Body of pancreas (tissue), 4 donors: ENCODE measurements at regions not wholly inside any gene's neighbourhood (a gene's known extent, or its start where the extent isn't known, plus 50 kb on each side); places are given as distances from the start of the nearest gene placed in this dataset.

ENCODE experiments used
- CTCF ChIP-seq, 7 experiments: fragments of 450-650 bp in 4 of 7; fragments of 200-600 bp in 3 of 7; sonication (generic) in 3 of 7; IDR thresholded peaks; one replicate each; pipeline ENCODE4 v1.5.1; 2016 to 2019; ENCODE audit warnings: antibody characterized with exemption in 7 of 7
- POLR2A ChIP-seq, 3 donors: fragments of 450-650 bp; IDR thresholded peaks; one replicate each; pipeline ENCODE4 v1.6.1; 2016; ENCODE audit warnings: antibody characterized with exemption in 3 of 3, mild to moderate bottlenecking in 2 of 3

GRCh38 chr14:54048311-54048710 lies 91.7 kb upstream of the BMP4 start:
- TF ChIP-seq CTCF (IDR thresholded peaks at IDR 0.05): no peak
- TF ChIP-seq POLR2A (IDR thresholded peaks at IDR 0.05): no peak
